NT2/D1 (cell line): ENCODE measurements at regions not wholly inside any gene's neighbourhood (a gene's known extent, or its start where the extent isn't known, plus 50 kb on each side); places are given as distances from the start of the nearest gene placed in this dataset.

Experiments
- SUZ12 ChIP-seq: IDR thresholded peaks from 2 replicates; pipeline ENCODE4 v1.6.1; 2011; ENCODE audit not compliant: insufficient read length, insufficient read depth; ENCODE audit errors: extremely low read depth
- YY1 ChIP-seq: IDR thresholded peaks from 2 replicates; pipeline ENCODE4 v1.6.1; 2011; ENCODE audit not compliant: insufficient read length, insufficient read depth

DNA sequence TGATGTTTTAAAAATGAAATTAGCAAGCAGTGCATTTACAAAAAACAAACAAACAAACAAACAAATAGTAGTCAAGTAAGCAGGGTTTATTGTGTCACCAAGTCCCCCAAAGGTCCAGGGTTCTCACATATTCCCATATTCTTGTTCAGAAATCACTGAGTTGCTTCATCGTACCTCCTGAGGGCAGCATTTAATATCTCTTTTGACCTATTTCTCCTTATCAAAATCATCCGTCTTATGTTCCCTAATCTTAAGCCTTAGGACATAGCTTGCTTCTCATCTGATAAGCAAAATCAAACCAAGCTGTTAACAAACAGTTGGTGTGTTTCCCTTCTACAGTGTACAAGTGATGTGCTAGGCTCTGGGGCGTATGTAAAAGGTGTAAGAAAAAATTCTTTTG lies 109.5 kb upstream of the MAN2A1 start:
- TF ChIP-seq YY1 = no peak
- no peak for TF ChIP-seq SUZ12
